ENCODE measurements at regions not wholly inside any gene's neighbourhood (a gene's known extent, or its start where the extent isn't known, plus 50 kb on each side); places are given as distances from the start of the nearest gene placed in this dataset.
"Not testable (repeated sequence)": the region's sequence is repeated elsewhere in the genome, so short reads cannot be mapped to it uniquely, and the experiment has no call there.

DNA sequence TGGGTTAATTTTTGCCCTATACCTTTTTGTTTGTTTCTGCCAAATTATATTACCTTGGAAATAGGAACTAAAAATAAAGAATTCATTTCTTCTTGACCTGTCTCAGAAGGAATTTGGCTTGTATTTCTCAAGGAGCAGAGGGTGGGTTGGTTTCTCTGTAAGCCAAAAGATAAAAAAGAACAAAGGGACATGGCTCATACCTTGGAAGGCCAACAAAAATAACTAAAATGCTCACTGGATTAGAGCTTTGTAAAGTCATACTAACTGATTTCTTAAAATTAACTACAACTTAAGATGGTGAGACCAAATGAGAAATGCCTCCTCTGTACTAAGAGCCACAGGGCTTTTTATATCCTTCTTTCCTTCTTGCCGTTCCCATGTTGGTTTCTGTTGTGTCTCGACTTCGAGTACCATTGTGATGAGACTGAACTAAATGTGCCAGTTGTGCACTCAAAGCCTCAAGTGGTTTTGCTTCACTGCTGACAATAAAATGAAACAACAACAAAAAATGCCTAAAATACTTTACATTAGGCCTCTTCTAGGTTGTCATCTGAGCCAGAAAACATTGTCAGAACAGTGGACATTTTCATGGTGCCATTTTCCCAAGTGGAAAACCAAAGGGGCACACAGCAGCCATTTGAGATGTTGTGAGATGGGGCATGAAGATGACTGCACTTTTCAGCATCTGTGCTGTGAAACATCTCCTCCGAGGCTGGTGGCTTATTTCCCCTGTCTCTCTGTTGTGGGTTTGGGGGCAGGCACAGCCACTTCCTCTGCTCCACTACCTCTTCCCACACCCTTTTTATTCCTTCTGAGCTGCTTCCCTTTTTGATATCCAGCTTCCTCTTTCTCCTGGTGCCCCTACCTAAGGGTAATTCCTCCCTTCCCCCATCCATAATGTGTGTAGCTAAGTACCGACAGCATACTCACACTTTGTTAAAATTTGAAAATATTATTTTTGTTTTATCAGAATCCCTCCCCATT, 51.8 kb upstream of the AGR3 start:
- no peak for DNase-seq

DNA sequence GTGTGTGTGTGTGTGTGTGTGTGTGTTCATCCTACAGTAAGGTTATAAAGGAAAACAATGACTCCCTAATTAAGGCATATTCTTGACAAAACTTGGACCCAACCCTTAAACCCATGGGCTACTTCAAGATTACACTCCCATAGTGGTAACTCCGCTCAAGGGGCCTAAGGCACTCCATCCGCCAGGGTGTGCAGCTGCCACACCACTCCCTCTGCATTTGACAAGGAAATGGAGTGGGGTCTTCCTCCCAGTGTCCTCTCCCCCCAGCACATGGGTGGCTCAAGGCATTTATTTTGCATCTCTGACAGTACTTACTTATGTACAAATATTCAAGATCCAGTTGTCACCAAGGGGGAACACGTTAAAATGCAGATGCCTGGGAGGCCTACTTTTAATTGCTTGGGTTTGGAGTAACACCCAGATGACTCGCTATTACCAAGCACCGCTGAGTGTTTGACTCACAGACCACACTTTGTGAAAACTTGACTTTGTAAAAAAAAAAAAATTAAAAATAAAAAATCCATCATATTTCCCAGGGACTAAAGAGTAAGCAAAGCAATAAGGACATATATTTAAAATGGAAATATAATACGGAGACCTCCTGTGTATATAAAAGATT, 53.0 kb upstream of the AGR3 start:
- no peak for DNase-seq

DNA sequence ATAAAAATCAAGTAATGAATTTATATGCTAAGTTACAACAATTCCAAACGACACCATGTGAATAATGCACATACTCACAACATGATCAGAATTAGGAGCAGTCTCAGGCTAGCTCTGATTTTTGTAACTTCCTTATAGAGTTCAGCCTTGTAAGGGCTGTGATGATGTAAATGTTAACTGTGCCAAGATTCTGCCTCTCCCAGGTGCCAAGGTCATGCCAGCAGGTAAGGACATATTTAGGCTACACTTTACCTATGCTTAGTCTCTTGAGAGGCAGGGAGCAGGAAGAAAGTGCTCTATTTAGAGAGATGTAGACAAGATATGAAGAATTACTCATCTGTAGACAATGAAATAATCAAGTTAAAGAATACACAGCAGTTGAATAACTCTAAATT, 53.6 kb upstream of the AGR3 start:
- DNase-seq: no peak

DNA sequence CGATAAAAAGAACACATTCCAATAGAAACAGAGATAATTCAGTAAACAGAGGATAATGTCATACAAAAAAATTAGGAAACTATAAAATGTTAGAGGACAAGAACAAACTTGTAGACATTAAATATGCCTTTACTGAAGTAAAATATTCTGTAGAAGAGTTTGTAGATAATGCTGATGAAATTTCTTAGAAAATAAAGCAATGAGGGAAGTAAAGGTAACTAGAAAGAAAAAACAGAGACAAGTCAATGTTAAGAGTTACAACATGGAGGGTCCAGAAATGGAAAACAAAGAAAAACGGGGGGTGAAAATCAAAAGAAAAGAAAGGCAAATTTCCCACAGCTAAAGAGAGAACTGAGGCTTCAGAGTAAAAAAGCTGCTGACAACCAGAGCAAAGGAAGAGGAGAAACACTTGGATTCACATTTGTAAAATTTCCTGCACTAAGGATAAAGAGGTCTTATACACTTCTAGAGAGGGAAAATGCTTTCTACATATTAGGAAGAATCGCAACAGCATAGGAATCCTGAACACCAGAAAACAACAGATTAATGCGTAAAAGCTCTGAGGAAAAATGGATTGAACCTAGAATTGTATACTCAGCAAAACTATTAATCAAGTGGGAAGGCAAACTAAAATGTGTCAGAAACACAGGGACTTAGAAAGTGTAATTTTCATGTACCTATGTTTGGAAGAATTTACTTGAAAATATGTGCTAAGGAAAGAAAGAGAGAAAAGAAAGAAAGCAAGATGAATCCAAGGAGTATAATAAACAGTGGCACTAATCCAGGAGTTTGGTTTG, 55.0 kb upstream of the AGR3 start:
- DNase-seq: no peak

DNA sequence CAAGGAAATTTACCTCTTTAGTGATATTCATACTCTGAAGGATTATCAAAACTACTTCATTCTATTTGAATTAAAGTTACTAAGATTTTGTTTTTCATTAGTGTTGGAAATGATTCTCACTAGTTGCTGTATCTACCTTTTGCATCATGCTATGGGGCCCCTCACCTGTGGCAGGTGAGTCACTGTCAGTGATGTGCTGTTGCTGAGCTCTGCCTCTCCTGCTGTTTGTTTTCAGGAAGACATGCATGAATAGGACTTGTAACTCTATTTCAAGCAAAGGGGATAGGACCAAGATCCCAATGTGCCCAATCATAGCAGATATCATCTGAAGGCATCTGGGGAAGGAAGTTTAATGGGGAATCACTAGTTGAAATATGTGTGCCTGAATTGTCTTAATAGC, 57.4 kb upstream of the AGR3 start:
- no peak for DNase-seq

DNA sequence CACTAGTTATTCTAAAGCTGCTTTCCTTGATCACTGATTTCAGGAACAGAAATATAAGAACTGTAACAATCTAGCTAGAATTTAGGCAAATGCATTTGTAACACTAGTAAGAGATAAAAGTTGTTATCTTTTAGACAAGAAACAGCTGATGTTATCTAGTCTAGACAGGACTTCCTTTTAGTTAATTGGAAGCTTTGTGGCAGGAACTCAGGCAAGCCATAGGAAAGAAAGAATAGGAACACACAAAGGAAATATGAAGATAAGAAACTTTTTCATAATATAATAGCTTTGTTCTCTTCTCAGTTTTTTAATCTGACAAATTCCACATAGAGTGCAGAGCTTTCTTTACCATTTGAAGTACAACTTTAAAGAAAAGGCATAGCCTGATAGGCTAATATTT, 59.0 kb upstream of the AGR3 start:
- no peak for DNase-seq

DNA sequence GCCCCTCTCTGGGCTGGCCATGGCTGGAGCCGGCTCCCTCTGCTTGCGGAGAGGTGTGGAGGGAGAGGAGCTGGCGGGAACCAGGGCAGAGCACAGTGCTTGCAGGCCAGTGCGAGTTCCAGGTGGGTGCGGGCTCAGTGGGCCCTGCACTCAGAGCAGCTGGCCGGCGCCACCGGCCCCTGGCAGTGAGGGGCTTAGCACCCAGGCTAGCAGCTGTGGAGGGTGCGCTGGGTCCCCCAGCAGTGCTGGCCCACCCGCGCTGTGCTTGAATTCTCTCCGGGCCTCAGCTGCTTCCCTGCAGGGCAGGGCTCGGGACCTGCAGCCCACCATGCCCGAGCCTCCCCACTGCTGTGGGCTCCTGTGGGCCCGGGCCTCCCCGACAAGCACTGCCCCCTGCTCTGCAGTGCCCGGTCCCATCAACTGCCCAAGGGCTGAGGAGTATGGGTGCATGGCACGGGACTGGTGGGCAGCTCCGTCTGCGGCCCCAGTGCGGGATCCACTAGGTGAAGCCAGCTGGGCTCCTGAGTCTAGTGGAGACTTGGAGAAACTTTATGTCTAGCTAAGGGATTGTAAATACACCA, 61.2 kb upstream of the AGR3 start:
- DNase-seq: no peak

DNA sequence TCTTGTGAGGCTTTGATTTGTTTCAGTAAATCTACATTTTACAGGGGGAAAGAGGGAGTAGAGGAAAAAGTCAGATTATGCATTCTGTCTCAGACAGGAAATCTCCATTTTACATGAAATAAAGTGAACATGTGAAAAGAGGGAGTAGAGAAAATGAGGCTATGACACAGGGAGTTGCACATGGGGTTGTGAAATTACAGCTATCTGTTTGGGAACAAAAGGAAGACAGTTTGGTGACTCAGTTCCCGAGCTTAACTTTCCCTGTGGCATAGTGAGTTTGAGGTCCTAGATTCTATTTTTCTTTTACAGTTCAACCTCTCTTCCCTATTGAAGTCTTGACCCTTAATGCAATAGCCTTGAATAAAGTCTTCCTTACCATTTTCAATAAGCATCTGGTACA, 63.2 kb upstream of the AGR3 start:
- DNase-seq: no peak

DNA sequence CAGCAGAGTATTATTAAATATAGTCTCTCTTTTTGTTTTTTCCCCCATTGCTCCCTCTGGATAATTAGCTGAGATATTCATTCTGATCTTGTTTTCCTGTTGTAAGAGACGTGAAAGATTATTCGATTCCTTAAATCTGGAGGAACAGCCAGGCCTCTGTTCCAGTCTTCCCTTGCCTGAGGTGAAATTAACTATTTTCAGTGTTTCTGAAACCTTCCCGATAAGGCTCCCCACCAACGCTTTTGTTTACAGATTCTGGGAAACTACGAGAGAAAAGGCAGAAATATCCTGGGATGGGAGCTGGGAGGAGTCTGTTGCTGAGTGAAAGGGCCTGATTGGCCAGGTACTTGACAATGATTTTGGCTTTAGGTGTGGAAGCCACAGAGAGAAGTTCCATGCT, 63.6 kb upstream of the AGR3 start:
- no peak for DNase-seq

DNA sequence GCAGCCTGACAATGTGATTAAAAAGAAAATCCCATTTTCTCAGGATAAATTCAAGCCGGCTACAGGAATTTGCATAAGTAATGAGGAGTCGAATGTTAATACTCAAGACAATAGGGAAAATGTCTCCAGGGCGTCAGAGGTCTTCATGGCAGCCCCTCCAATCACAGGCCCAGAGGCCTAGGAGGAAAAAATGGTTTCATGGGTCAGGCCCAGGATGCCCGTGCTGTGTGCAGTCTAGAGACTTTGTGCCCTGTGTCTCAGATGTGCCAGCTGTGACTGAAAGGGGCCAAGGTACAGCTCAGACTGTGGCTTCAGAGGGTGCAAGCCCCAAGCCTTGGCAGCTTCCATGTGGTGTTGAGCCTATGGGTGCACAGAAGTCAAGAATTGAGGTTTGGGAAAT, 66.3 kb upstream of the AGR3 start:
- not testable (repeated sequence) for DNase-seq

DNA sequence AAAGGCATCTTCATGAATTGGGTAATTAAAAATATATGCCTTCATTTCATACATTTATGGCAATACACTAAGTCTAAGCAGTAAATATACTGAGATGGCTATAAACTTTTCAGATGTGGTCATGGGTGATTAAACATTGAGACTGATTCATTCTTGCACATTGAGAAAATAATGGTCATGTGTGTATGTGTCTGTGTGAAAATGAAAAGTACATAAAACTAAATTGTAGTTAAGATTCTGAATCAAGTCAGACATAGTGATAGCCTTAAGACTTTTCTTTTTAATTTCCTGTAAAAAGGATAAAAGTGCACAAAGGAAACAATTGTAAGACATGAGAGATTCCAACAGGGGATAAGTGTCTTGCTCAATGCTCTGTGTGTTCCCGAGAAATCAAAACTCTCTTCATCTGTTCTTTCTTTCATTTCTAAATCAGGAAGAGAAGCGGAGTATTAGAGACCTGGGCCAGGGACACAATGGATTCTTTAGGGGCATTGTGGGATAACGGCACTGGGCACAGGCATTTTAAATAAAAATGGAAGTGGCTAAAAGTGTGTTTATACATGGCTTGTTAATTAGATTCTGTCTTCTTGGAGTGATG, 69.8 kb upstream of the AGR3 start:
- DNase-seq: no peak

DNA sequence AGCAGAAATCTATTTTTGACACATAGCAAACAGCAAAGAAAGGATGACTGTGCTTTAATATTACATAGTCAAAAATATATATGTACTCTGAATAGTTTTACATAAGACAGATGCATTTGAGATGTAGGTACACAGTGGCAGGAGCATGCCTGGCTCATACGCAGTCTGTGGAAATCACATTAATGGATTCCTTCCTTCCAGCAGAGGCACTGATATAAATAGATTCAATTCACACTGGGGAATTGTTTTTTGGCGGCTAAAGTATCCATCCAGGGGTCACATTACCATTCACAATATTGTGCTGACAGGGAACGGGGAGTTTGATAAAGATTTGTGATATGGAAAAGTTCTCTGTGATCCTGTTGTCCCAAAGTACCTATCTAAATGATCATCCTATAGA, 72.5 kb upstream of the AGR3 start:
- DNase-seq: no peak

DNA sequence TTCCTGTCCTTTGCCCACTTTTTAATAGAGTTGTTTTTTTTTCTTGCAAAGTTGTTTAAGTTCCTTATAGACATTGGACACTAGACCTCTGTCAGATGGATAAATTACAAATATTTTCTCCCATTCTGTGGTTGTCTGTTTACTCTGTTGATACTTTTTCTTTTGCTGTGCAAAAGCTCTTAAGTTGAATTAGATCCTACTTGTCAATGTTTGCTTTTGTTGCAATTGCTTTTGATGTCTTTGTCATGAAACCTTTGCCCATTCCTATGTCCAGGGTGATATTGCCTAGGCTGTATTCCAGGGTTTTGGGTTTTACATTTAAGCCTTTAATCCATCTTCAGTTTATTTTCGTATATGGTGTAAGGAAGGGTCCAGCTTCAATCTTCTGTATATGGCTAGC, 76.9 kb upstream of the AGR3 start:
- DNase-seq: no peak

DNA sequence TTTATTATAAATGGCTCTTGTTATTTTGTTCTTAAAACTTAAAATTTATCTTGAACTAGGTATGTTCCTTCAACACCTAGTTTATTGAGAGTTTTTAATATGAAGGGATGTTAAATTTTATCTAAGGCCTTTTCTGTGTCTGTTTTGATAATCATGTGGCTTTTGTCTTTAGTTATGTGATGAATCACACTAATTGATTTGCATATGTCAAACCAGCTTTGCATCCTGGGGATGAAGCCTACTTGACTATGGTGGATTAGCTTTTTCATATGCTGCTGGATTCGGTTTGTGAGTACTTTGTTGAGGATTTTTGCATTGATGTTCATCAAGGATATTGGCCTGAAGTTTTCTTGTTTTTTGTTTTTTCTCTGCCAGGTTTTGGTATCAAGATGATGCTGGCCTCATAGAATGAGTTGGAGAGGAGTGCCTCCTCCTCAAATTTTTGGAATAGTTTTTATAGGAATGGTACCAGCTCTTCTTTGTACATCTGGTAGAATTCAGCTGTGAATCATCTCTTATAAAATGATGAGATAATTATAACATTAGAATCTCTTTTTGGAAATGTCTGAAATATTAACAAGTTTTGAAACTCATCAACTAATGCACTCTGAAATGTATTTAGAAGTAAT, 78.7 kb upstream of the AGR3 start:
- DNase-seq: no peak

DNA sequence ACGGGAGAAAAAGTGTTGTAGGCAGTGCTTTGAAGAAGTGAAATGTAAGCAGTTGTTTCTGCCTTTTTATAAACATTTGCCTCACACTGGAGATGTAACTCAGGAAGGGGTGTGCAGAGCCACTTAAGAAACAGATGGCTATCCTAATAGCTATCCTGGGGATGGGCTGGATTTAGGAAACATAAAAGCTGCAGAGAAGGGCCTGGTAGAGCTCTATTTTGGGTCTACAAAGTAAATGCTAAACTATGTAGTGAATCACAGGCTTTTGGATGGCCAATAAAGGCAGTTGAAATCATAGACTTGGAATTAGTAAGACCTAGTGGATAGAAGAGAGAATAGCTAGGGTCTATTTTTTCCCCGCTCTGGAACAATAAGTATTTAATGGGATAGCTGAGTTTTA, 79.9 kb upstream of the AGR3 start:
- DNase-seq: no peak

DNA sequence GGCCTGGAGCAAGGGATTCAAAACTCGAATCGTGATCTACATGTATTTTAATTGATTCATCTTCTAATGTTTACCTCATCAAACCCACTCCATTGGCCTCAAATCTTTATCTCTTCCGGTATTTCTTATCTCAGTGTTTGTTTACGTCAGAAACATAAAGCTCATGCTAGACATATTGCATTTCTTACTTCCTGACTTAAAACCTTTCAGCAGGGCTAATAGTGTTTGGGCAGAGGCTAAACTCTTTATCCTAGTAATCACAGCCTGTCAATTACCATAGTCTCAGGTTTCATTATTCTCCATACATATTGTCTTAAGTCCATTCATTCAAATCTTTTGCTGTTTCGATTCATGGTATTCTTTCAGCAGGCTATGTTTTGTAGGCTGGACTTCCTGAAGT, 81.3 kb upstream of the AGR3 start:
- DNase-seq: no peak

DNA sequence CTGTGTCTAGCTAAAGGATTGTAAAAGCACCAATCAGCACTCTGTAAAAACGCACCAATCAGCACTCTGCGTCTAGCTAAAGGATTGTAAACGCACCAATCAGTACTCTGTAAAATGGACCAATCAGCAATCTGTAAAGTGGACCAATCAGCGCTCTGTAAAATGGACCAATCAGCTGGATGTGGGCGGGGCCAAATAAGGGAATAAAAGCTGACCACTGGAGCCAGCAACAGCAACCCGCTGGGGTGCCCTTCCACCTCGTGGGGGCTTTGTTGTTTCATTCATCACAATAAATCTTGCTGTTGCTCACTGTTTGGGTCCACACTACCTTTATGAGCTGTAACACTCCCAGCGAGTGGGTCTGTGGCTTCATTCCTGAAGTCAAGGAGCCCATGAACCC, 83.9 kb upstream of the AGR3 start:
- DNase-seq: not testable (repeated sequence)

DNA sequence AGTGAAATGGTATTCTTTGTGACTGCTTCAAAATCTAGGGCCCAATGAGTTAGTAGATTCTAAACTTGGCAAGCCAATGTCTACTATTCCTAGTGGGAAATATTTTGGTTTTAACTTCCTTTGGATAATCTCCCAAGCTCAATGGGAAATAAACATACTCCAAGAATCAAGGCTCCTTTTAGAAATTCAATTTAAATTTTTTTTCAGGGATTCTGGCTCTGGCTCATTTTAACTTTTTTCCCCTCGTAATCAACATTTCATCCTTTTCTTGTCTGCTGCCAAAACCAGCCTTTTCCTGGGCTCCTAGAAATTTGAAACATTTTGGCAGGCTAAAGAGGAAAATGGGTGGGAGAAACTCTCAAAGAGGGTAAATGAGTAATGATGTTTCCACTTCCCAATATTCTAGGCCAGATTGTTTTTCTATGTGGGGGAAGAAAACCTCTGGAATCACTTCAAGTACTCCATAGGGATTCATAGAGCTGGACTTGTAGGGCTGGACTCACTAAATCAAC, 85.6 kb upstream of the AGR3 start:
- DNase-seq: no peak

DNA sequence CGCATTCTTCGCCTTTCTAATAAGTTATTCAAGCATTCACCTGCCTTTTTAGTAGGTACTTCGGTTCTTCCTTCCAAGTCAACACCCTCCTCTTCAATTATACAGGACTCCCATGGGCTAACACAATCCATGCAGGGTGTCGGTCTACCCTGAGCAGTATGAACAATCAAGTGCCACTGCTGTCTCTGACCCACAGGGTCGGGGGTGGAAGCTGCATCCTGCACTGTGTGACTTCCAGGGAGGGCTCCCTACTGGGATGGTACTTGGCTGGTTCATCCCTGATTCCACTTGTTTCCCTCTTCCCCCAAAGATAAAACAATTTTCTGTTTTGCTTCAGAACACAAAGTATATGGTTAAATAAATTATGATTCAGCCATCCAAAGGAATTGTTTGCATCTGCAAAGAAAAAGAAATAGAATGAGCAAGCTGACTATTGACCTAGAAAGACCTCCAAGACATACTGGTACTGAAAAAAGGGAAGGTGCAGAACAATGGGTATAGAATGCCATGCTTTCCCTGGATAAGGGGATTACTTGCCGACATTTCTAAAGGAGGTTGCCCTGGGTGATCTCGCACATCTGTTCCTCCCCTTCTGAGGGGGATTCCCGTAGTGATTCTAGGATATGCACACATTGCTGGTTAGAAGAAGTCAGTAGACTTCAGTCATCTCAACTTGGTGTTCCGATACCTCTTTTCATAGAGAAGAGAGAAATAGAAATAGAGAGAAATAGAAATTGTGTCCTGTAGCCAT, 89.1 kb upstream of the AGR3 start:
- DNase-seq: no peak

DNA sequence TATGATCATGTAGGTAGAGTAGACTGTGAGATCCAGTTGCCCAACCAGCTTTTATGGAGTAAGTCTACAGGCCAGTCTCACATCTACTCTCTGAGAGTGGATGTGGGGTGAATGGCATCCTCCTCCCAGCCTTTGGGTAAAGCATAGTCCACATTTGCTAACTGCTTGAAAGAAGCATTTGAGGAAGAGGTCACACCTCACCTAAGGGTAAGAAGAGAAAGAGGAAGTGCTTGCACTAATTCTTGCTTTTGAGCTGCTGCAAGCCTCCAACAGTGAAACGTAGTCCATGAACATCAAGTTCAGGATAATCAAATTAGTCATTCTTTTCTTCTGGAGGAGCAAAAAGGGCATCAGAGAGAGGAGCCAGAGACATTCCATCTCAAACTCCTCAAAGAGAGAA, 93.9 kb upstream of the AGR3 start:
- no peak for DNase-seq

Data from DMS153 (cell line).